ENCODE measurements at regions not wholly inside any gene's neighbourhood (a gene's known extent, or its start where the extent isn't known, plus 50 kb on each side); places are given as distances from the start of the nearest gene placed in this dataset.

DNA sequence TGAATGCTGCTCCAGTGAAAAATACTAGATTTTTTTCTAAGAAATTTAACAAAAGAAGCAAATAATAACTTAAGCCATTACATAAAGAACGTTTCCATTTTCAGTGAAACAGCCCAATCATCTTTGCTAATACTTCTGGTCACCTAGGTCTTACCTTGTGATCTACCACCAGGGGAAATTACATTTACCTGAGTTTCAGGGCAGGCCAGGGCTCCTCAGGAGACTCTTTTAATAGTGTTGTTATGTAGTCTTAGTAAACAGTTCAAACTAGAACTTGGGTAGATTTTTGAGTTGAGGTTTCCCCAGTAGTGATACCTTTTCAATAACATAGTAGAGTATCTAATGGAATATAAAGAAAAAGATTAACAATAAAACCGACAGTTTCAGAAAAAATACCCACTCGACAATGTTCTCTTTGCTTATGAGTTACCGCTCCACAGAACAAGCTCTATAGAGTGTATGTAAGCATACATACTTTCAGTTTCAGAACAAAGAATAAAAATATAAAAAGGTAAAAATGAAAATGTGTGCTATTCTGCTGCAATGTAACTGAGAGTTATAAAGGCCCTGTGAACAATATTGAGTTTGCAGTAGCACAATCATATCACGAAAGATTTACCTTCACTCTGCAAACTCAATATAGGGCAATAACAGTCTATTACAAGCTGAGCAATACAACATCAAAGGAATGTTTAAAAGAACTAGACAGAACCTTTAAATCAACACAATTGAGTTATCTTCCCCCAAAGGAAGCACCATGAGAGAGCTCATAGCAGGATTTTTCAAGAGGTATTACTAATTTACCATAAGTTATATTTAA is 165.8 kb downstream of the ATOH1 start:
- 79 to 83% (median 80%) methylated on average over 5 of the region's 5 CpGs for WGBS, 5 donors
- H3K4me1 ChIP-seq = no peaks in the 10 kb centered on the region
- TF ChIP-seq EP300 (IDR thresholded peaks at IDR 0.05) (no peak), POLR2A (IDR thresholded peaks at IDR 0.05) (no peak)
- TF ChIP-seq, protein P1, sequence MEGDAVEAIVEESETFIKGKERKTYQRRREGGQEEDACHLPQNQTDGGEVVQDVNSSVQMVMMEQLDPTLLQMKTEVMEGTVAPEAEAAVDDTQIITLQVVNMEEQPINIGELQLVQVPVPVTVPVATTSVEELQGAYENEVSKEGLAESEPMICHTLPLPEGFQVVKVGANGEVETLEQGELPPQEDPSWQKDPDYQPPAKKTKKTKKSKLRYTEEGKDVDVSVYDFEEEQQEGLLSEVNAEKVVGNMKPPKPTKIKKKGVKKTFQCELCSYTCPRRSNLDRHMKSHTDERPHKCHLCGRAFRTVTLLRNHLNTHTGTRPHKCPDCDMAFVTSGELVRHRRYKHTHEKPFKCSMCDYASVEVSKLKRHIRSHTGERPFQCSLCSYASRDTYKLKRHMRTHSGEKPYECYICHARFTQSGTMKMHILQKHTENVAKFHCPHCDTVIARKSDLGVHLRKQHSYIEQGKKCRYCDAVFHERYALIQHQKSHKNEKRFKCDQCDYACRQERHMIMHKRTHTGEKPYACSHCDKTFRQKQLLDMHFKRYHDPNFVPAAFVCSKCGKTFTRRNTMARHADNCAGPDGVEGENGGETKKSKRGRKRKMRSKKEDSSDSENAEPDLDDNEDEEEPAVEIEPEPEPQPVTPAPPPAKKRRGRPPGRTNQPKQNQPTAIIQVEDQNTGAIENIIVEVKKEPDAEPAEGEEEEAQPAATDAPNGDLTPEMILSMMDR (IDR thresholded peaks at IDR 0.05) = no peak
- intact Hi-C loops (cut with DNase I; ENCODE audit: low total_unique reads) = no loop called here
- no peaks in the 10 kb centered on the region for H3K36me3 ChIP-seq
- H3K27me3 ChIP-seq = no peaks in the 10 kb centered on the region
- no peak overlapping the region for H3K27ac ChIP-seq
- no peak for DNase-seq
- H3K9me3 ChIP-seq = no peaks in the 10 kb centered on the region
- no peak overlapping the region for H3K4me3 ChIP-seq

DNA sequence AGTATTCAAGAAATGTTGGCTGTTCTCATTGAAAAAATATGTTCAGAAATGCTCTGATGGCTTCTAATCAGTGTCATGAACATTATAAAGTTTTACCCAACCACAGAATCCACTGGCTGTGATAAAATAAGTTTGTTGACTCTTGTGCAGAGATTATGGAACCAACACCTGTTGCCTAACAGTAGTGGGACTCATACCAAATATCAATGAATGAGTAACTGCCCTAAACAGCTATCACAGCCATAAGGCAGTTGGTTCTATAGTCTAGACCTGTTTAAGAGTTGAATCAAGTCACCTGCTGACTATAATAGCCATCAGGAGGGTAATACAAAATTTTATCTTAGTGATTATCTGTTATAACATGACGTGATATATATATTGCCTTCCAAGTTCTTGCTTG is 168.3 kb downstream of the ATOH1 start:
- DNase-seq = no peak
- Histone ChIP-seq H3K4me3 (no peak overlapping the region), H3K27ac (no peak overlapping the region), H3K36me3 (no peaks in the 10 kb centered on the region), H3K4me1 (no peaks in the 10 kb centered on the region), H3K27me3 (no peaks in the 10 kb centered on the region), H3K9me3 (no peaks in the 10 kb centered on the region)
- intact Hi-C loops (cut with DNase I; ENCODE audit: low total_unique reads) = no loop called here
- TF ChIP-seq EP300 (IDR thresholded peaks at IDR 0.05) (no peak), POLR2A (IDR thresholded peaks at IDR 0.05) (no peak), POLR2AphosphoS5 (IDR thresholded peaks at IDR 0.05) (no peak)
- TF ChIP-seq, protein P1 (IDR thresholded peaks at IDR 0.05) = no peak
- 30 to 72% (median 48%) methylated on average over 1 of the region's 1 CpG for WGBS, 5 donors

DNA sequence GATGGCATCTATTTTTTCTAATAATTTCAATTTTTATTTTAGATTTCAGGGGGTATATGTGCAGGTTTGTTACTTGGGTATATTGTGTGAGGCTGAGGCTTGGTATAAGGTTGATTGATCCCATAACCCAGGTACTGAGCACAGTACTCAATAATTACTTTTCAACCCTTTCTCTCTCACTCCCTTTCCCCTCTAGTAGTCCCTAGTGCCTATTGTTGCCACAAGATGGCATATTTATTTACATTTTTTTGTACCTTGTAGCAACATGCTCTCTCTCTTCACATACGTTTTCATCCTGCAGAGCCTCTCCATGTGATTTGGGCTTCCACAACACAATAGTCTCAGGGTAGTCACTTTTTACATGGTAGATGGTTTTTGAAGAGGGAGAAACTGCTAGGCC is 172.0 kb downstream of the ATOH1 start:
- H3K4me3 ChIP-seq = no peak overlapping the region
- TF ChIP-seq, protein P1 (IDR thresholded peaks at IDR 0.05) = no peak
- TF ChIP-seq POLR2AphosphoS5 (IDR thresholded peaks at IDR 0.05) (no peak), POLR2A (IDR thresholded peaks at IDR 0.05) (no peak), EP300 (IDR thresholded peaks at IDR 0.05) (no peak)
- DNase-seq = no peak
- no peaks in the 10 kb centered on the region for H3K4me1 ChIP-seq
- no peaks in the 10 kb centered on the region for H3K9me3 ChIP-seq
- intact Hi-C loops (cut with DNase I; ENCODE audit: low total_unique reads) = no loop called here
- no peaks in the 10 kb centered on the region for H3K36me3 ChIP-seq
- no peak overlapping the region for H3K27ac ChIP-seq
- 25 to 50% (median 32%) methylated on average over 1 of the region's 1 CpG for WGBS, 5 donors
- H3K27me3 ChIP-seq = no peaks in the 10 kb centered on the region

DNA sequence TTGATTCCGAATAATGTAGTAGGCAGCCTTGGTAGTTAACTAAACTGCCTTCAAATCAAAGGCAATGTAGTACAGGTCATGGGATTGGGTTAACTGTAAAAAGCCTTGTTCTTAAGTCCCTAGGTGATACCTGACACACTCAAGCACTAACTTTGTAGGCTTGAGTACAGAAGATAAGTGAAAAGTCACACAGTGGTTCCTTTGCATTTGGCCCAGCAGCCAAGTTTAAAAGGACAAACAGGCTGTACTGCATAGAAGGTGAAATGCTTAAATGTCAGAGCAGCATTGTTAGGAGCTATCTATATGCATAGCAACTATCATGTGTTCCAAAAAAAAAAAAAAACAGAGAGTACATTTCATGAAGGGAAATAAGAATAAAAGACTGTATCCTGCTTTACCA is 178.4 kb downstream of the ATOH1 start:
- TF ChIP-seq POLR2AphosphoS5 (IDR thresholded peaks at IDR 0.05) (no peak), EP300 (IDR thresholded peaks at IDR 0.05) (no peak), POLR2A (IDR thresholded peaks at IDR 0.05) (no peak)
- TF ChIP-seq, protein P1 (IDR thresholded peaks at IDR 0.05) = no peak

More for the DNA sequence above, 178.4 kb downstream of the ATOH1 start:
- no peaks in the 10 kb centered on the region for H3K4me1 ChIP-seq
- WGBS, 5 donors = 60 to 87% (median 73%) methylated on average over 1 of the region's 1 CpG
- no peaks in the 10 kb centered on the region for H3K36me3 ChIP-seq
- DNase-seq = no peak
- no peaks in the 10 kb centered on the region for H3K9me3 ChIP-seq
- H3K27ac ChIP-seq = no peak overlapping the region
- no peak overlapping the region for H3K4me3 ChIP-seq
- H3K27me3 ChIP-seq = no peaks in the 10 kb centered on the region
- intact Hi-C loops (cut with DNase I; ENCODE audit: low total_unique reads) = no loop called here
